Vagina (tissue), 2 donors: ENCODE measurements at regions not wholly inside any gene's neighbourhood (a gene's known extent, or its start where the extent isn't known, plus 50 kb on each side); places are given as distances from the start of the nearest gene placed in this dataset.

Source experiments
- DNase-seq, 2 donors: peaks; one replicate each; pipeline ENCODE4 v3.0.0-alpha.2; 2017; ENCODE audit errors: extremely low spot score in 2 of 2
- H3K27ac ChIP-seq: fragments of 200-600 bp; sonication (generic); one replicate; pipeline ENCODE4 v1.5.1; 2019
- H3K27me3 ChIP-seq: fragments of 200-600 bp; sonication (generic); one replicate; pipeline ENCODE4 v1.5.1; 2019
- H3K36me3 ChIP-seq, 2 donors: fragments of 200-600 bp; sonication (generic); one replicate each; pipeline ENCODE4 v1.5.1; 2017 to 2019
- H3K4me1 ChIP-seq: fragments of 200-600 bp; sonication (generic); one replicate; pipeline ENCODE4 v1.5.1; 2019
- H3K4me3 ChIP-seq, 2 donors: fragments of 200-600 bp; sonication (generic); 1 replicate in 1 of 2; 2 replicates in 1 of 2; pipeline ENCODE4 v1.5.1; 2016 to 2019
- H3K9me3 ChIP-seq: fragments of 200-600 bp; sonication (generic); one replicate; pipeline ENCODE4 v1.5.1; 2019
- POLR2A ChIP-seq, 2 donors: fragments of 450-650 bp; IDR thresholded peaks; one replicate each; pipeline ENCODE4 v1.6.1; 2017; ENCODE audit warnings: antibody characterized with exemption in 2 of 2, mild to moderate bottlenecking in 2 of 2, moderate library complexity in 2 of 2
- POLR2AphosphoS5 ChIP-seq, 2 donors: sonication (generic); formaldehyde crosslinking; IDR thresholded peaks; one replicate each; pipeline ENCODE4 v1.9.0; 2017; ENCODE audit warnings: antibody characterized with exemption in 2 of 2, mild to moderate bottlenecking in 2 of 2, low read depth in 1 of 2; ENCODE audit not compliant: insufficient read depth in 1 of 2
- intact Hi-C: fragments of 100-400 bp; cut with DNase I; formaldehyde crosslinking; loops from one replicate; pipeline ENCODE4 v1.15.1; 2023
- TF ChIP-seq, protein P1 (sequence below), 3 experiments: fragments of 450-650 bp in 2 of 3; fragments of 200-600 bp in 1 of 3; sonication (generic) in 1 of 3; IDR thresholded peaks; one replicate each; pipeline ENCODE4 v1.5.1; 2017 to 2019; ENCODE audit warnings: antibody characterized with exemption in 3 of 3, mild to moderate bottlenecking in 2 of 3, moderate library complexity in 2 of 3

DNA sequence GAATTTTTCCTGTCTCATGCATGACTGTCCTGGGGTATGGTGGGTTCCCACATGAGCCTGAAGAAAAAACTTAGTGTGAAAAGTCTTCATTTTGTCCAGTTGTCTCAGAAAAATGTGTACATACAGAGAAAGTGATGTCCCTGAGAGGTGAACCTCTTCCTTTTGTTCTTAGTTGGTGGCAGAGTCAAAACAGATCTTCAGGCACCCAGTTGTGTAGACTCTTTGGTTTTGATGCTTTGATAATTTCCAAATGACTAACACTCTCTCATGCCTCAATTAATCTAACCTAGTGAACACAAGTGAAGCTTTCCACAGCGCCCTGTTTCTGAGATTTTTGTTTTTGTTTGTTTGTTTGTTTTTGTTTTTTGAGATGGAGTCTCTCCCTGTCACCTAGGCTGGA lies 273.5 kb downstream of the PIK3C3 start:
- Histone ChIP-seq H3K4me1 (no peaks in the 10 kb centered on the region), H3K36me3 (no peaks in the 10 kb centered on the region), H3K27ac (no peak overlapping the region), H3K9me3 (no peaks in the 10 kb centered on the region), H3K27me3 (no peaks in the 10 kb centered on the region), H3K4me3 (no peak overlapping the region)
- no peak for DNase-seq
- no peak for TF ChIP-seq POLR2AphosphoS5 (IDR thresholded peaks at IDR 0.05; ENCODE audit: insufficient read depth in 1 of 2, low read depth in 1 of 2)
- TF ChIP-seq, protein P1, sequence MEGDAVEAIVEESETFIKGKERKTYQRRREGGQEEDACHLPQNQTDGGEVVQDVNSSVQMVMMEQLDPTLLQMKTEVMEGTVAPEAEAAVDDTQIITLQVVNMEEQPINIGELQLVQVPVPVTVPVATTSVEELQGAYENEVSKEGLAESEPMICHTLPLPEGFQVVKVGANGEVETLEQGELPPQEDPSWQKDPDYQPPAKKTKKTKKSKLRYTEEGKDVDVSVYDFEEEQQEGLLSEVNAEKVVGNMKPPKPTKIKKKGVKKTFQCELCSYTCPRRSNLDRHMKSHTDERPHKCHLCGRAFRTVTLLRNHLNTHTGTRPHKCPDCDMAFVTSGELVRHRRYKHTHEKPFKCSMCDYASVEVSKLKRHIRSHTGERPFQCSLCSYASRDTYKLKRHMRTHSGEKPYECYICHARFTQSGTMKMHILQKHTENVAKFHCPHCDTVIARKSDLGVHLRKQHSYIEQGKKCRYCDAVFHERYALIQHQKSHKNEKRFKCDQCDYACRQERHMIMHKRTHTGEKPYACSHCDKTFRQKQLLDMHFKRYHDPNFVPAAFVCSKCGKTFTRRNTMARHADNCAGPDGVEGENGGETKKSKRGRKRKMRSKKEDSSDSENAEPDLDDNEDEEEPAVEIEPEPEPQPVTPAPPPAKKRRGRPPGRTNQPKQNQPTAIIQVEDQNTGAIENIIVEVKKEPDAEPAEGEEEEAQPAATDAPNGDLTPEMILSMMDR (IDR thresholded peaks at IDR 0.05), result no peak
- TF ChIP-seq POLR2A (IDR thresholded peaks at IDR 0.05), result no peak
- intact Hi-C loops, result no loop called here

DNA sequence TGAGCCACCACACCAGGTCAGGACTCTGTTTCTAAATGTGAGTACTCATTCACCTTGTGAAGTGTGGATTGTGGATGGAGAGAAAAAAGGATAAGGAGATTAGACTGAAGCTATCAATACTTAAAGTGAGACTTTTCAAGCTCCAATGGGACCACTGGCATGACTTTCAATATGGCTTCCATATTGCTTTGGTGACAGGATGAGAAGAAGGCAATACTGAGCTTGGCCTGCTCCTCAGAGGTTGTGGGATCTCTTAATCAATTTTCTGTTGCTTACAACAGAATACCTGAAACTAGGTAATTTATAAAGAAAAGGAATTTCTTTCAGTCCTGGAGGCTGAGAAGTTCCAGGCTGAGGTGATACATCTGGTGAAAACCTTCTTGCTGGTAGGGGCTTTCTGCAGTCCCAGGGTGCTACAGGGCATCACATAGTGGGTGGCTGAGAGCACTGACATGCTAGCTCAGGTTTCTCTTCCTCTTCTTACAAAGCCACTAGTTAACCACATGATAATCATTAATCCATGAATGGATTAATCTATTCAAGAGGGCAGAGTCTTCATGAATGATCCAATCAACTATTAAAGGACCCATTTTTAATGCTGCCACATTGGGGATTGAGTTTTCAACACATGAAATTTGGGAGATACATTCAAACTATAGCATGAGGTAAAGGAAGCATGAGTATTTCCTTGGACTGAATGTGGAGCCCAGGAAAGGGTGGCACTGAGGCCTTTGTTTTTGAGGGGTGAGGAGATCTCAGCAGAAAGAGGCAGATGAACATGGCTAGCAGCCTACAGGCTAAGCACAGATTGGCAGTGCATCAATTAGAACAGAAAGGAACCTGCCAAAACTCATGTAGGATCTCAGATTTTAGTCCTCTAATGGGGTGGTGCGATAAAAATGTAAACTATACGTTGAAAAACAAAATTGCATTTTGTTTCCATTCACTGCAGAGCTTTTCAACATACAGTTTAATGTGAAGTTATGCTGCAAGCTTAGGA lies 274.5 kb downstream of the PIK3C3 start:
- Histone ChIP-seq H3K9me3 (no peaks in the 10 kb centered on the region), H3K27ac (no peak overlapping the region), H3K27me3 (no peaks in the 10 kb centered on the region), H3K4me3 (no peak overlapping the region), H3K4me1 (no peaks in the 10 kb centered on the region), H3K36me3 (no peaks in the 10 kb centered on the region)
- no peak for TF ChIP-seq POLR2A (IDR thresholded peaks at IDR 0.05)
- intact Hi-C loops, result no loop called here
- DNase-seq, result no peak

DNA sequence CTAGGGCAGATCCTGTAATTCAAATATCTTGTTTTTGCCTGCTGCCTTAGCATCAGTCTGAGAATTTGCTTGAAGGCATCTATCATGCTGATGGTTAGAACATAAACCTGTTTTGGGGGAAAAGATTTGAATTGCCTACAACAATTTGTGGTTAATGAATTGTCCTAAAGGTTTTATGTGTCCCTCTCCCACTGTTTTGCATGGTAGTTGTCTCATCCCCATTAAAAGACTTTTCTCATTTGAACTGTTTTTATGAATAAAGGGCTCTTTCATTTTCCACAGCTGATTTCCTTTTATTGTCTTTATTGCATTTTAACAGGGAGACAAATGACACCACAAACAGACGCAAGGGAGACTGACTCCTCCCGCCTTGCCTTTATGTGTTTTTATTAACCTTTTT lies 275.6 kb downstream of the PIK3C3 start:
- Histone ChIP-seq H3K27me3 (no peaks in the 10 kb centered on the region), H3K27ac (no peak overlapping the region), H3K36me3 (no peaks in the 10 kb centered on the region), H3K4me3 (no peak overlapping the region), H3K9me3 (no peaks in the 10 kb centered on the region), H3K4me1 (no peaks in the 10 kb centered on the region)
- intact Hi-C loops, result no loop called here
- TF ChIP-seq, protein P1 (IDR thresholded peaks at IDR 0.05), result no peak
- TF ChIP-seq POLR2AphosphoS5 (IDR thresholded peaks at IDR 0.05; ENCODE audit: insufficient read depth in 1 of 2, low read depth in 1 of 2) (no peak), POLR2A (IDR thresholded peaks at IDR 0.05) (no peak)
- no peak for DNase-seq

DNA sequence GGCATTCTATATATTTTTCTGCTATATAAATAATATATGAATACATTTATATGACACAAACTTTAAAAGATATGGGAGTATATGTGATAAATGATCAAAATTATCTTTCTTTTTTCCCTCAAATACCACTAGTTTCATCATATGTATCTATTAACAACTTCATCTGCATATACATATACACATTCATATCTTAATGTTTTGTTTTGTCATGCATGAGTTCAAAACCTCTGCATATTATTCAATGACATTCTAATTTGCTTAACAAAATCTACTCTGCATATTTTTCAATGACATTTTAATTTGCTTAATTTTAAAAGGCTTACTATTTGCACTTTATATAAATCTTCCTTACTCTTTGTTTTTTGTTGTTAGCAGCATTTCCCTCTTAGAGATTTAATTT lies 276.2 kb downstream of the PIK3C3 start:
- intact Hi-C loops, result no loop called here
- Histone ChIP-seq H3K27me3 (no peaks in the 10 kb centered on the region), H3K36me3 (no peaks in the 10 kb centered on the region), H3K9me3 (no peaks in the 10 kb centered on the region), H3K27ac (no peak overlapping the region), H3K4me3 (no peak overlapping the region), H3K4me1 (no peaks in the 10 kb centered on the region)
- TF ChIP-seq POLR2AphosphoS5 (IDR thresholded peaks at IDR 0.05; ENCODE audit: insufficient read depth in 1 of 2, low read depth in 1 of 2) (no peak), POLR2A (IDR thresholded peaks at IDR 0.05) (no peak)
- TF ChIP-seq, protein P1 (IDR thresholded peaks at IDR 0.05), result no peak
- no peak for DNase-seq

DNA sequence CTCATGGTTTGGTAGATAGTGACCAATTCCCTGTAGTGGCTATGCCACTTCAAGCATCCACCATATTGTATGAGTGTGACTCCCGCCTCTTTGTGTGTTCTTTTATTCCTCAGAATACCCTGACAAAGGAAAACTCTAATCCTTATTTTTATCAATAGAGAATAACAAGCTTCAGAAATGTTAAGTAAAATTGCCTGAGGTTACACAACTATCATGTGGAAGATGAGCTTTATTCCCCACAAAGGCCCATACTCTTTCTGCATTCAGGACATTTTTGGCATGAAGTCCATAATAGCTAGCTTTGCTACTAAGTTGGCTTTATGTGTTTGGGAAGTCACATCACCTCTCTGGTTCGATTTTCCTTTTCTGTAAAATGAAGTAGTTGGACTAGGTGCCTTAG lies 276.8 kb downstream of the PIK3C3 start:
- Histone ChIP-seq H3K4me3 (no peak overlapping the region), H3K36me3 (no peaks in the 10 kb centered on the region), H3K27me3 (no peaks in the 10 kb centered on the region), H3K27ac (no peak overlapping the region), H3K9me3 (no peaks in the 10 kb centered on the region), H3K4me1 (no peaks in the 10 kb centered on the region)
- TF ChIP-seq, protein P1 (IDR thresholded peaks at IDR 0.05), result no peak
- TF ChIP-seq POLR2A (IDR thresholded peaks at IDR 0.05) (no peak), POLR2AphosphoS5 (IDR thresholded peaks at IDR 0.05; ENCODE audit: insufficient read depth in 1 of 2, low read depth in 1 of 2) (no peak)
- no peak for DNase-seq
- intact Hi-C loops, result no loop called here
